H9 (cell line): ENCODE measurements at regions not wholly inside any gene's neighbourhood (a gene's known extent, or its start where the extent isn't known, plus 50 kb on each side); places are given as distances from the start of the nearest gene placed in this dataset.

Source experiments
- DNase-seq: peaks from one replicate; pipeline ENCODE4 v3.0.0-alpha.2; 2017
- H2AFZ ChIP-seq: one replicate; pipeline ENCODE4 v1.6.1; 2013; ENCODE audit warnings: mild to moderate bottlenecking, low read length, control low read depth, moderate library complexity
- H2AK5ac ChIP-seq: 2 replicates; pipeline ENCODE4 v1.6.1; 2013; ENCODE audit warnings: low read length, control low read depth, mixed read lengths; ENCODE audit not compliant: insufficient read length
- H2BK120ac ChIP-seq: one replicate; pipeline ENCODE4 v1.6.1; 2013; ENCODE audit warnings: low read depth, mild to moderate bottlenecking, low read length, control low read depth, inconsistent platforms; ENCODE audit not compliant: poor library complexity, severe bottlenecking
- H2BK12ac ChIP-seq: 2 replicates; pipeline ENCODE4 v1.6.1; 2013; ENCODE audit warnings: low read length, control low read depth, mixed read lengths, low read depth; ENCODE audit not compliant: insufficient read length
- H2BK15ac ChIP-seq: 2 replicates; pipeline ENCODE4 v1.6.1; 2013; ENCODE audit warnings: low read depth, low read length, control low read depth
- H2BK20ac ChIP-seq: one replicate; pipeline ENCODE4 v1.6.1; 2013; ENCODE audit warnings: low read depth, mild to moderate bottlenecking, low read length, control low read depth, inconsistent platforms; ENCODE audit not compliant: poor library complexity, severe bottlenecking
- H2BK5ac ChIP-seq: 2 replicates; pipeline ENCODE4 v1.6.1; 2013; ENCODE audit warnings: low read length, control low read depth, mixed read lengths; ENCODE audit not compliant: insufficient read length
- H3K14ac ChIP-seq: 2 replicates; pipeline ENCODE4 v1.6.1; 2013; ENCODE audit warnings: low read length, control low read depth; ENCODE audit not compliant: insufficient read depth
- H3K18ac ChIP-seq: 2 replicates; pipeline ENCODE4 v1.6.1; 2013; ENCODE audit warnings: low read depth, mild to moderate bottlenecking, mixed read lengths, low read length, control low read depth; ENCODE audit not compliant: insufficient read length
- H3K23ac ChIP-seq: 2 replicates; pipeline ENCODE4 v1.6.1; 2013; ENCODE audit warnings: low read length, control low read depth, mixed read lengths, low read depth; ENCODE audit not compliant: insufficient read length
- H3K23me2 ChIP-seq: 2 replicates; pipeline ENCODE4 v1.6.1; 2013; ENCODE audit warnings: low read depth, mild to moderate bottlenecking, mixed read lengths, low read length, control low read depth; ENCODE audit not compliant: insufficient read length, poor library complexity, severe bottlenecking
- H3K27ac ChIP-seq: 2 replicates; pipeline ENCODE4 v1.5.1; 2013; ENCODE audit warnings: low read length, control low read depth, mixed read lengths, low read depth; ENCODE audit not compliant: insufficient read length
- H3K27me3 ChIP-seq: 2 replicates; pipeline ENCODE4 v1.6.1; 2013; ENCODE audit warnings: low read length, control low read depth, inconsistent platforms; ENCODE audit not compliant: insufficient read depth
- H3K4ac ChIP-seq: 2 replicates; pipeline ENCODE4 v1.6.1; 2013; ENCODE audit warnings: low read depth, mild to moderate bottlenecking, control low read depth, inconsistent platforms, low read length, moderate library complexity
- H3K4me1 ChIP-seq: 2 replicates; pipeline ENCODE4 v1.6.1; 2013; ENCODE audit warnings: low read length, control low read depth, inconsistent platforms; ENCODE audit not compliant: insufficient read depth
- H3K4me2 ChIP-seq: 2 replicates; pipeline ENCODE4 v1.6.1; 2013; ENCODE audit warnings: low read length, control low read depth, mixed read lengths; ENCODE audit not compliant: insufficient read length, insufficient read depth
- H3K56ac ChIP-seq: 2 replicates; pipeline ENCODE4 v1.6.1; 2013; ENCODE audit warnings: low read depth, mild to moderate bottlenecking, mixed read lengths, low read length, control low read depth; ENCODE audit not compliant: insufficient read length
- H3K79me1 ChIP-seq: 2 replicates; pipeline ENCODE4 v1.6.1; 2013; ENCODE audit warnings: low read depth, mild to moderate bottlenecking, moderate library complexity, low read length, control low read depth, inconsistent platforms; ENCODE audit not compliant: insufficient read depth, poor library complexity, severe bottlenecking
- H3K79me2 ChIP-seq: 2 replicates; pipeline ENCODE4 v1.6.1; 2013; ENCODE audit warnings: low read length, control low read depth, inconsistent platforms; ENCODE audit not compliant: insufficient read depth
- H3K9ac ChIP-seq: 2 replicates; pipeline ENCODE4 v1.6.1; 2013; ENCODE audit warnings: low read length, control low read depth, mixed read lengths; ENCODE audit not compliant: insufficient read length; ENCODE audit errors: extremely low read depth
- H3K9me3 ChIP-seq: one replicate; pipeline ENCODE4 v1.6.1; 2013; ENCODE audit warnings: low read depth, low read length, inconsistent platforms; ENCODE audit not compliant: control insufficient read depth
- H3T11ph ChIP-seq: one replicate; pipeline ENCODE4 v1.6.1; 2013; ENCODE audit warnings: mild to moderate bottlenecking, low read length, control low read depth, inconsistent platforms
- H4K20me1 ChIP-seq: one replicate; pipeline ENCODE4 v1.6.1; 2013; ENCODE audit not compliant: control insufficient read depth, insufficient read length, insufficient read depth
- H4K5ac ChIP-seq: 2 replicates; pipeline ENCODE4 v1.6.1; 2013; ENCODE audit warnings: low read depth, mild to moderate bottlenecking, mixed read lengths, low read length, control low read depth; ENCODE audit not compliant: insufficient read length
- H4K8ac ChIP-seq: replicated peaks from 2 replicates; pipeline ENCODE4 v1.6.1; 2013; ENCODE audit warnings: low read length, control low read depth, mixed read lengths, low read depth; ENCODE audit not compliant: insufficient read length
- H4K91ac ChIP-seq: 2 replicates; pipeline ENCODE4 v1.6.1; 2013; ENCODE audit warnings: low read depth, mild to moderate bottlenecking, moderate library complexity, mixed read lengths, low read length, control low read depth; ENCODE audit not compliant: insufficient read length
- H3K27ac Mint-ChIP-seq, 3 experiments: 2 replicates in 2 of 3; 3 replicates in 1 of 3; pipeline ENCODE4 v1.8.0; 2020 to 2021; ENCODE audit warnings: mixed read lengths in 3 of 3, mild to moderate bottlenecking in 1 of 3, moderate library complexity in 1 of 3
- H3K27me3 Mint-ChIP-seq: 2 replicates; pipeline ENCODE4 v1.8.0; 2021; ENCODE audit warnings: low read depth, mild to moderate bottlenecking, moderate library complexity, mixed read lengths
- H3K36me3 Mint-ChIP-seq, 3 experiments: 2 replicates in 2 of 3; 3 replicates in 1 of 3; pipeline ENCODE4 v1.8.0; 2020 to 2021; ENCODE audit warnings: low read depth in 3 of 3, mixed read lengths in 3 of 3; ENCODE audit not compliant: insufficient read depth in 1 of 3
- H3K4me1 Mint-ChIP-seq, 2 experiments: 2 replicates each; pipeline ENCODE4 v1.8.0; 2020; ENCODE audit warnings: mixed read lengths in 2 of 2
- H3K4me3 Mint-ChIP-seq, 2 experiments: 2 replicates in 1 of 2; 3 replicates in 1 of 2; pipeline ENCODE4 v1.8.0; 2020 to 2021; ENCODE audit warnings: mild to moderate bottlenecking in 2 of 2, mixed read lengths in 2 of 2, moderate library complexity in 1 of 2
- H3K9me3 Mint-ChIP-seq, 2 experiments: 2 replicates in 1 of 2; 3 replicates in 1 of 2; pipeline ENCODE4 v1.8.0; 2020; ENCODE audit warnings: mild to moderate bottlenecking in 2 of 2, mixed read lengths in 2 of 2, moderate library complexity in 1 of 2
- WGBS: extraction: QIAGEN DNeasy Blood & Tissue Kit; methylation state at CpG from one replicate; pipeline ENCODE4 v1.1.7; 2013; ENCODE audit warnings: missing lambda C conversion rate, low lambda C conversion rate, mixed read lengths; ENCODE audit not compliant: insufficient read length; ENCODE audit errors: extremely low coverage; 5-methylcytosine and 5-hydroxymethylcytosine counted together
- TF ChIP-seq, protein P1 (sequence below): fragments of 200-600 bp; sonication (generic); conservative IDR thresholded peaks from 3 replicates; pipeline ENCODE4 v1.8.0; 2021; ENCODE audit warnings: antibody characterized with exemption, mild to moderate bottlenecking

DNA sequence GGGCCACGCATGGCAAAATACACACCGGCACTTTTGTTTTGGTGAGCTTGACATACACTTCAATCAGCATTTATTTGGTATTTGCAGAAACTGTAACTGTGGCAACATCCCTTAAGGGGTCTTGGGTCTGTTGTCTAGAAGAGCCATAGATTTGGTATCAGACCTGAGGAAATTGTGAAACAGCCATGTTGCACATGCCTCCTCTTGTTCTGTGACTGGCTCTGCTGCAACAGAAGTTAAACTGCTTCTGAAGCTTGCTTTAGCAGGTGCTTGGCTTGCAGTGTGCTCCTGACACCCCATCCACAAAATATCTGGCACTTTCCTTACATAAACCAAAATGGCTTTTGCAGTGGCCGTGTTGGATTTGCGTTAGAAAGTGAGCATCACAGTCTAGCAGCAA is 247.3 kb downstream of the GATA3 start:
- no peak overlapping the region for H3K23ac ChIP-seq
- no peak overlapping the region for H3K18ac ChIP-seq
- H2BK20ac ChIP-seq = no peak overlapping the region
- H3K14ac ChIP-seq = no peak overlapping the region
- Mint-ChIP-seq H3K9me3 (no peaks in the 10 kb centered on the region), H3K27me3 (peaks cover 21% of the 10 kb centered on the region), H3K4me3 (no peak overlapping the region), H3K4me1 (peaks cover 32 to 36% of the 10 kb centered on the region in 2 experiments), H3K27ac (no peak overlapping the region; a peak in 1 of 7 replicates), H3K36me3 (no peaks in the 10 kb centered on the region)
- H3K4me1 ChIP-seq = peaks cover 6% of the 10 kb centered on the region; the same call in 1 of the 2 replicates
- H3K27ac ChIP-seq = no peak overlapping the region
- no peak overlapping the region for H3K56ac ChIP-seq
- H4K5ac ChIP-seq = no peak overlapping the region
- H3K27me3 ChIP-seq = no peaks in the 10 kb centered on the region
- H4K91ac ChIP-seq = no peak overlapping the region
- H3K79me1 ChIP-seq = no peaks in the 10 kb centered on the region
- no peaks in the 10 kb centered on the region for H3K79me2 ChIP-seq
- no peak overlapping the region for H4K8ac ChIP-seq
- H2AK5ac ChIP-seq = no peak overlapping the region
- H3K9me3 ChIP-seq = no peaks in the 10 kb centered on the region
- no peak overlapping the region for H2AFZ ChIP-seq
- no peak overlapping the region for H2BK120ac ChIP-seq
- no peaks in the 10 kb centered on the region for H4K20me1 ChIP-seq
- TF ChIP-seq, protein P1, sequence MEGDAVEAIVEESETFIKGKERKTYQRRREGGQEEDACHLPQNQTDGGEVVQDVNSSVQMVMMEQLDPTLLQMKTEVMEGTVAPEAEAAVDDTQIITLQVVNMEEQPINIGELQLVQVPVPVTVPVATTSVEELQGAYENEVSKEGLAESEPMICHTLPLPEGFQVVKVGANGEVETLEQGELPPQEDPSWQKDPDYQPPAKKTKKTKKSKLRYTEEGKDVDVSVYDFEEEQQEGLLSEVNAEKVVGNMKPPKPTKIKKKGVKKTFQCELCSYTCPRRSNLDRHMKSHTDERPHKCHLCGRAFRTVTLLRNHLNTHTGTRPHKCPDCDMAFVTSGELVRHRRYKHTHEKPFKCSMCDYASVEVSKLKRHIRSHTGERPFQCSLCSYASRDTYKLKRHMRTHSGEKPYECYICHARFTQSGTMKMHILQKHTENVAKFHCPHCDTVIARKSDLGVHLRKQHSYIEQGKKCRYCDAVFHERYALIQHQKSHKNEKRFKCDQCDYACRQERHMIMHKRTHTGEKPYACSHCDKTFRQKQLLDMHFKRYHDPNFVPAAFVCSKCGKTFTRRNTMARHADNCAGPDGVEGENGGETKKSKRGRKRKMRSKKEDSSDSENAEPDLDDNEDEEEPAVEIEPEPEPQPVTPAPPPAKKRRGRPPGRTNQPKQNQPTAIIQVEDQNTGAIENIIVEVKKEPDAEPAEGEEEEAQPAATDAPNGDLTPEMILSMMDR = no peak
- DNase-seq = no peak
- H3K4me2 ChIP-seq = no peak overlapping the region
- H2BK12ac ChIP-seq = no peak overlapping the region
- no peak overlapping the region for H2BK15ac ChIP-seq
- no peak overlapping the region for H3T11ph ChIP-seq
- WGBS = no CpG with 5 or more reads among the region's 4 CpGs
- H3K9ac ChIP-seq = no peak overlapping the region
- no peaks in the 10 kb centered on the region for H3K23me2 ChIP-seq
- H3K4ac ChIP-seq = no peak overlapping the region
- H2BK5ac ChIP-seq = no peak overlapping the region
